IMR-90 (cell line): ENCODE measurements at regions not wholly inside any gene's neighbourhood (a gene's known extent, or its start where the extent isn't known, plus 50 kb on each side); places are given as distances from the start of the nearest gene placed in this dataset.

ENCODE experiments used
- ATAC-seq: fragments of 200-7000 bp; cut with Tn5 transposase; 2 replicates; pipeline ENCODE4 v1.9.1; 2020; ENCODE audit warnings: low read depth, mild to moderate bottlenecking, moderate library complexity
- BruUV-seq: library from RNA; stranded (reverse); fragments of 400-500 nt; replicated peaks from 2 replicates; lab custom pipeline; 2021; lab: Mats Ljungman, UMichigan
- CTCF ChIA-PET: fragments of 300-600 bp; formaldehyde crosslinking; extraction: SDS; loops from one replicate; lab custom pipeline; 2021; ENCODE audit warnings: antibody characterized with exemption; lab: Yijun Ruan, JAX
- POLR2A ChIA-PET: fragments of 300-600 bp; sonication (Branson Sonifier 250); formaldehyde crosslinking; loops from one replicate; lab custom pipeline; 2022; ENCODE audit warnings: antibody characterized with exemption; ENCODE audit not compliant: unreplicated experiment; lab: Charles Lee
- DNase-seq: peaks from one replicate; pipeline ENCODE4 v3.0.0; 2013
- H2AFZ ChIP-seq: replicated peaks from 2 replicates; pipeline ENCODE3; 2013; ENCODE audit warnings: low read length, mild to moderate bottlenecking; ENCODE audit not compliant: poor library complexity
- H2AK5ac ChIP-seq: 2 replicates; pipeline ENCODE4 v1.6.1; 2013; ENCODE audit warnings: low read depth, low read length, inconsistent platforms
- H2AK9ac ChIP-seq: replicated peaks from 2 replicates; pipeline ENCODE3; 2013; ENCODE audit warnings: mild to moderate bottlenecking, low read depth, low read length, moderate library complexity; ENCODE audit not compliant: poor library complexity
- H2BK120ac ChIP-seq: 2 replicates; pipeline ENCODE4 v1.6.1; 2013; ENCODE audit warnings: low read depth, low read length, inconsistent platforms
- H2BK15ac ChIP-seq: 3 replicates; pipeline ENCODE4 v1.6.1; 2013; ENCODE audit warnings: low read depth, low read length, inconsistent platforms
- H2BK20ac ChIP-seq: 2 replicates; pipeline ENCODE4 v1.6.1; 2013; ENCODE audit warnings: low read depth, mild to moderate bottlenecking, inconsistent platforms, low read length, moderate library complexity
- H2BK5ac ChIP-seq: 2 replicates; pipeline ENCODE4 v1.6.1; 2013; ENCODE audit warnings: mild to moderate bottlenecking, low read depth, low read length, inconsistent platforms; ENCODE audit not compliant: poor library complexity, severe bottlenecking
- H3K14ac ChIP-seq: replicated peaks from 2 replicates; pipeline ENCODE4 v1.6.1; 2013; ENCODE audit warnings: low read depth, low read length, inconsistent platforms
- H3K18ac ChIP-seq: 2 replicates; pipeline ENCODE4 v1.6.1; 2013; ENCODE audit warnings: low read depth, low read length, control low read depth
- H3K23ac ChIP-seq: 2 replicates; pipeline ENCODE4 v1.6.1; 2013; ENCODE audit warnings: low read depth, low read length, inconsistent platforms
- H3K27ac ChIP-seq: 2 replicates; pipeline ENCODE4 v1.5.1; 2013; ENCODE audit warnings: mild to moderate bottlenecking, control low read depth, low read length; ENCODE audit not compliant: insufficient read depth
- H3K27me3 ChIP-seq: 2 replicates; pipeline ENCODE4 v1.6.1; 2013; ENCODE audit warnings: low read length; ENCODE audit not compliant: control insufficient read depth, insufficient read depth
- H3K36me3 ChIP-seq: 2 replicates; pipeline ENCODE4 v1.6.1; 2013; ENCODE audit warnings: low read length, mixed read lengths; ENCODE audit not compliant: control insufficient read depth, insufficient read depth
- H3K4ac ChIP-seq: 2 replicates; pipeline ENCODE4 v1.6.1; 2013; ENCODE audit warnings: low read depth, low read length, inconsistent platforms
- H3K4me1 ChIP-seq: 2 replicates; pipeline ENCODE4 v1.6.1; 2013; ENCODE audit warnings: low read length, mixed read lengths; ENCODE audit not compliant: control insufficient read depth, insufficient read depth
- H3K4me2 ChIP-seq: 2 replicates; pipeline ENCODE4 v1.6.1; 2013; ENCODE audit warnings: low read depth, mild to moderate bottlenecking, control low read depth, low read length, moderate library complexity
- H3K4me3 ChIP-seq: 2 replicates; pipeline ENCODE4 v1.5.1; 2013; ENCODE audit warnings: low read depth, mild to moderate bottlenecking, control low read depth, low read length, moderate library complexity; ENCODE audit not compliant: insufficient read depth
- H3K56ac ChIP-seq: 2 replicates; pipeline ENCODE4 v1.6.1; 2013; ENCODE audit warnings: low read length, inconsistent platforms; ENCODE audit not compliant: insufficient read depth; ENCODE audit errors: extremely low read depth
- H3K79me1 ChIP-seq, 2 experiments: 2 replicates each; pipeline ENCODE4 v1.6.1; 2013; ENCODE audit warnings: low read length in 2 of 2, inconsistent platforms in 1 of 2, low read depth in 1 of 2
- H3K9ac ChIP-seq: 2 replicates; pipeline ENCODE4 v1.6.1; 2013; ENCODE audit warnings: low read depth, low read length, control low read depth
- H3K9me1 ChIP-seq: 2 replicates; pipeline ENCODE4 v1.6.1; 2013; ENCODE audit warnings: low read length, inconsistent platforms; ENCODE audit not compliant: insufficient read depth
- H3K9me3 ChIP-seq: 2 replicates; pipeline ENCODE4 v1.6.1; 2013; ENCODE audit warnings: low read length; ENCODE audit not compliant: control insufficient read depth, insufficient read depth
- H4K20me1 ChIP-seq: 2 replicates; pipeline ENCODE4 v1.6.1; 2013; ENCODE audit warnings: low read length, inconsistent platforms; ENCODE audit not compliant: insufficient read depth
- H4K5ac ChIP-seq: 2 replicates; pipeline ENCODE4 v1.6.1; 2013; ENCODE audit warnings: mild to moderate bottlenecking, low read depth, low read length, control low read depth
- H4K8ac ChIP-seq, 2 experiments: 2 replicates each; pipeline ENCODE4 v1.6.1; 2013; ENCODE audit warnings: low read depth in 2 of 2, low read length in 2 of 2, control low read depth in 1 of 2, inconsistent platforms in 1 of 2
- H4K91ac ChIP-seq: 2 replicates; pipeline ENCODE4 v1.6.1; 2013; ENCODE audit warnings: low read depth, low read length, inconsistent platforms; ENCODE audit not compliant: insufficient read depth
- BHLHE40 ChIP-seq: fragments of 150-350 bp; IDR thresholded peaks from 2 replicates; pipeline ENCODE4 v1.6.1; 2016; ENCODE audit warnings: mild to moderate bottlenecking, low read depth, low read length
- CEBPB ChIP-seq: IDR thresholded peaks from 2 replicates; pipeline ENCODE4 v1.6.1; 2012; ENCODE audit warnings: low read depth, low read length, improper control_type of control experiment
- CHD1 ChIP-seq: IDR thresholded peaks from 2 replicates; pipeline ENCODE4 v1.6.1; 2012; ENCODE audit warnings: low read depth, low read length, improper control_type of control experiment
- FOS ChIP-seq: fragments of 150-350 bp; IDR thresholded peaks from 2 replicates; pipeline ENCODE4 v1.6.1; 2016; ENCODE audit warnings: low read depth, low read length
- MAFK ChIP-seq: IDR thresholded peaks from 2 replicates; pipeline ENCODE4 v1.6.1; 2012; ENCODE audit warnings: low read depth, low read length, improper control_type of control experiment
- MAZ ChIP-seq: IDR thresholded peaks from 2 replicates; pipeline ENCODE4 v1.6.1; 2012; ENCODE audit warnings: low read depth, mild to moderate bottlenecking, low read length, improper control_type of control experiment, moderate library complexity, borderline replicate concordance
- MXI1 ChIP-seq: IDR thresholded peaks from 2 replicates; pipeline ENCODE4 v1.6.1; 2012; ENCODE audit warnings: low read depth, mild to moderate bottlenecking, low read length, moderate library complexity, borderline replicate concordance
- NFE2L2 ChIP-seq: fragments of 150-350 bp; IDR thresholded peaks from 2 replicates; pipeline ENCODE4 v1.6.1; 2016; ENCODE audit warnings: low read depth, mild to moderate bottlenecking, low read length
- POLR2A ChIP-seq: IDR thresholded peaks from 2 replicates; pipeline ENCODE4 v1.6.1; 2012; ENCODE audit warnings: mild to moderate bottlenecking, low read depth, low read length
- RAD21 ChIP-seq: IDR thresholded peaks from 2 replicates; pipeline ENCODE4 v1.6.1; 2012; ENCODE audit warnings: low read length, improper control_type of control experiment
- RCOR1 ChIP-seq: IDR thresholded peaks from 2 replicates; pipeline ENCODE4 v1.6.1; 2012; ENCODE audit warnings: mild to moderate bottlenecking, low read length, improper control_type of control experiment; ENCODE audit not compliant: insufficient replicate concordance
- RFX5 ChIP-seq: IDR thresholded peaks from 2 replicates; pipeline ENCODE4 v1.8.0; 2012; ENCODE audit warnings: low read depth, mild to moderate bottlenecking, low read length, moderate library complexity
- SMC3 ChIP-seq: fragments of 150-350 bp; IDR thresholded peaks from 2 replicates; pipeline ENCODE4 v1.6.1; 2016; ENCODE audit warnings: low read depth, mild to moderate bottlenecking, antibody characterized with exemption, low read length, moderate library complexity
- WGBS, 2 experiments: methylation state at CpG; one replicate each; pipeline versions ENCODE4 v1.1.5 to v1.1.7; 2013; ENCODE audit warnings: missing lambda C conversion rate in 2 of 2; ENCODE audit not compliant: insufficient read length in 1 of 2; ENCODE audit errors: extremely low coverage in 2 of 2; 5-methylcytosine and 5-hydroxymethylcytosine counted together
- dilution Hi-C: fragments of 300-500 bp; cut with HindIII; formaldehyde crosslinking; loops from one replicate; pipeline ENCODE4 v1.14.3; 2018; ENCODE audit warnings: low sequenced_read_pairs; ENCODE audit not compliant: unreplicated experiment
- in situ Hi-C: fragments of 300-500 bp; cut with MboI; formaldehyde crosslinking; loops from 3 replicates; pipeline ENCODE4 v1.14.3; 2019; ENCODE audit warnings: low sequenced_read_pairs, inconsistent platforms, mixed read lengths
- intact Hi-C: fragments of 100-400 bp; cut with micrococcal nuclease; formaldehyde crosslinking; loops from 2 replicates; pipeline ENCODE4 v1.10.0; 2022
- TF ChIP-seq, protein P1 (sequence below): fragments of 150-350 bp; IDR thresholded peaks from 2 replicates; pipeline ENCODE4 v1.6.1; 2017; ENCODE audit warnings: mild to moderate bottlenecking, antibody characterized with exemption, low read length, low read depth
- TF ChIP-seq, protein P2 (sequence below): fragments of 150-350 bp; IDR thresholded peaks from 2 replicates; pipeline ENCODE4 v1.6.1; 2016; ENCODE audit warnings: low read depth, mild to moderate bottlenecking, low read length, moderate library complexity, borderline replicate concordance
- TF ChIP-seq, protein P3 (sequence below): conservative IDR thresholded peaks from 2 replicates; pipeline ENCODE4 v1.5.1; 2012; ENCODE audit warnings: mild to moderate bottlenecking, low read depth, low read length, improper control_type of control experiment

GRCh38 chr4:66219401-66219800 is 549.1 kb upstream of the EPHA5 start:
- Histone ChIP-seq H2AK5ac (no peak overlapping the region), H2AK9ac (no peak overlapping the region), H2AFZ (no peak overlapping the region), H3K4me3 (no peak overlapping the region), H3K27ac (no peak overlapping the region), H4K20me1 (no peaks in the 10 kb centered on the region), H3K14ac (no peak overlapping the region), H3K4me1 (no peaks in the 10 kb centered on the region), H2BK120ac (no peak overlapping the region), H3K36me3 (no peaks in the 10 kb centered on the region), H4K91ac (no peak overlapping the region), H3K79me1 (no peaks in the 10 kb centered on the region), H3K27me3 (no peaks in the 10 kb centered on the region), H3K18ac (no peak overlapping the region), H4K8ac (no peak overlapping the region), H2BK20ac (no peak overlapping the region), H3K9me1 (no peaks in the 10 kb centered on the region), H3K23ac (no peak overlapping the region), H3K9me3 (peaks cover 4% of the 10 kb centered on the region), H3K9ac (no peak overlapping the region), H2BK15ac (no peak overlapping the region), H2BK5ac (no peak overlapping the region), H3K56ac (no peak overlapping the region), H4K5ac (no peak overlapping the region), H3K4ac (no peak overlapping the region), H3K4me2 (no peak overlapping the region)
- BruUV-seq = no TSS peak
- ChIA-PET CTCF (interaction anchor here (0.7 kb wide), 1 partner anchor 1743 kb away, joined by 7 read pairs; no protein-coding TSS in a partner anchor), POLR2A (no interaction called here)
- TF ChIP-seq, protein P1, sequence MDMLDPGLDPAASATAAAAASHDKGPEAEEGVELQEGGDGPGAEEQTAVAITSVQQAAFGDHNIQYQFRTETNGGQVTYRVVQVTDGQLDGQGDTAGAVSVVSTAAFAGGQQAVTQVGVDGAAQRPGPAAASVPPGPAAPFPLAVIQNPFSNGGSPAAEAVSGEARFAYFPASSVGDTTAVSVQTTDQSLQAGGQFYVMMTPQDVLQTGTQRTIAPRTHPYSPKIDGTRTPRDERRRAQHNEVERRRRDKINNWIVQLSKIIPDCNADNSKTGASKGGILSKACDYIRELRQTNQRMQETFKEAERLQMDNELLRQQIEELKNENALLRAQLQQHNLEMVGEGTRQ = no peak
- TF ChIP-seq CEBPB (no peak), NFE2L2 (no peak), RCOR1 (no peak), MAFK (no peak), RAD21 (no peak), FOS (no peak), SMC3 (no peak), CHD1 (no peak), RFX5 (no peak), POLR2A (no peak), BHLHE40 (no peak), MAZ (no peak), MXI1 (no peak)
- TF ChIP-seq, protein P2, sequence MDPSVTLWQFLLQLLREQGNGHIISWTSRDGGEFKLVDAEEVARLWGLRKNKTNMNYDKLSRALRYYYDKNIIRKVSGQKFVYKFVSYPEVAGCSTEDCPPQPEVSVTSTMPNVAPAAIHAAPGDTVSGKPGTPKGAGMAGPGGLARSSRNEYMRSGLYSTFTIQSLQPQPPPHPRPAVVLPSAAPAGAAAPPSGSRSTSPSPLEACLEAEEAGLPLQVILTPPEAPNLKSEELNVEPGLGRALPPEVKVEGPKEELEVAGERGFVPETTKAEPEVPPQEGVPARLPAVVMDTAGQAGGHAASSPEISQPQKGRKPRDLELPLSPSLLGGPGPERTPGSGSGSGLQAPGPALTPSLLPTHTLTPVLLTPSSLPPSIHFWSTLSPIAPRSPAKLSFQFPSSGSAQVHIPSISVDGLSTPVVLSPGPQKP = no peak
- TF ChIP-seq, protein P3, sequence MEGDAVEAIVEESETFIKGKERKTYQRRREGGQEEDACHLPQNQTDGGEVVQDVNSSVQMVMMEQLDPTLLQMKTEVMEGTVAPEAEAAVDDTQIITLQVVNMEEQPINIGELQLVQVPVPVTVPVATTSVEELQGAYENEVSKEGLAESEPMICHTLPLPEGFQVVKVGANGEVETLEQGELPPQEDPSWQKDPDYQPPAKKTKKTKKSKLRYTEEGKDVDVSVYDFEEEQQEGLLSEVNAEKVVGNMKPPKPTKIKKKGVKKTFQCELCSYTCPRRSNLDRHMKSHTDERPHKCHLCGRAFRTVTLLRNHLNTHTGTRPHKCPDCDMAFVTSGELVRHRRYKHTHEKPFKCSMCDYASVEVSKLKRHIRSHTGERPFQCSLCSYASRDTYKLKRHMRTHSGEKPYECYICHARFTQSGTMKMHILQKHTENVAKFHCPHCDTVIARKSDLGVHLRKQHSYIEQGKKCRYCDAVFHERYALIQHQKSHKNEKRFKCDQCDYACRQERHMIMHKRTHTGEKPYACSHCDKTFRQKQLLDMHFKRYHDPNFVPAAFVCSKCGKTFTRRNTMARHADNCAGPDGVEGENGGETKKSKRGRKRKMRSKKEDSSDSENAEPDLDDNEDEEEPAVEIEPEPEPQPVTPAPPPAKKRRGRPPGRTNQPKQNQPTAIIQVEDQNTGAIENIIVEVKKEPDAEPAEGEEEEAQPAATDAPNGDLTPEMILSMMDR = no peak
- in situ Hi-C loops (no loop called here), intact Hi-C loops (no loop called here), dilution Hi-C loops (no loop called here)
- ATAC-seq (no peak), DNase-seq (no peak)
- no CpG with 5 or more reads among the region's 2 CpGs for WGBS, 2 experiments
